ENCODE measurements at regions not wholly inside any gene's neighbourhood (a gene's known extent, or its start where the extent isn't known, plus 50 kb on each side); places are given as distances from the start of the nearest gene placed in this dataset.

GRCh38 chr2:242035858-242036652 is 166.5 kb downstream of the RTP5 start:
- no peak for TF ChIP-seq CTCF (IDR thresholded peaks at IDR 0.05; ENCODE audit: unreplicated experiment)
- no peak for DNase-seq (ENCODE audit: low spot score in 2 of 2, unreplicated experiment in 2 of 2)
- no peaks in the 10 kb centered on the region for H3K4me1 Mint-ChIP-seq

GRCh38 chr2:242036653-242036950 is 167.1 kb downstream of the RTP5 start:
- Mint-ChIP-seq H3K27ac (no peak overlapping the region), H3K9me3 (no peaks in the 10 kb centered on the region), H3K27me3 (ENCODE audit: low read depth) (peaks cover 49% of the 10 kb centered on the region), H3K4me3 (no peak overlapping the region), H3K4me1 (no peaks in the 10 kb centered on the region), H3K36me3 (no peaks in the 10 kb centered on the region)
- DNase-seq (ENCODE audit: low spot score in 2 of 2, unreplicated experiment in 2 of 2), result no peak
- TF ChIP-seq CTCF (IDR thresholded peaks at IDR 0.05; ENCODE audit: unreplicated experiment), result no peak

More at GRCh38 chr2:242035858-242036652, 166.5 kb downstream of the RTP5 start:
- no peak overlapping the region for H3K27ac Mint-ChIP-seq
- H3K9me3 Mint-ChIP-seq, result no peaks in the 10 kb centered on the region
- peaks cover 50% of the 10 kb centered on the region for H3K27me3 Mint-ChIP-seq (ENCODE audit: low read depth)
- no peak overlapping the region for H3K4me3 Mint-ChIP-seq
- no peaks in the 10 kb centered on the region for H3K36me3 Mint-ChIP-seq

GRCh38 chr2:242038166-242038927 is 168.8 kb downstream of the RTP5 start:
- Mint-ChIP-seq H3K9me3 (peaks cover 4% of the 10 kb centered on the region), H3K36me3 (no peaks in the 10 kb centered on the region), H3K27ac (no peak overlapping the region), H3K27me3 (ENCODE audit: low read depth) (peaks cover 44% of the 10 kb centered on the region), H3K4me3 (no peak overlapping the region), H3K4me1 (no peaks in the 10 kb centered on the region)
- no peak for TF ChIP-seq CTCF (IDR thresholded peaks at IDR 0.05; ENCODE audit: unreplicated experiment)
- DNase-seq (ENCODE audit: low spot score in 2 of 2, unreplicated experiment in 2 of 2), result no peak

DNA sequence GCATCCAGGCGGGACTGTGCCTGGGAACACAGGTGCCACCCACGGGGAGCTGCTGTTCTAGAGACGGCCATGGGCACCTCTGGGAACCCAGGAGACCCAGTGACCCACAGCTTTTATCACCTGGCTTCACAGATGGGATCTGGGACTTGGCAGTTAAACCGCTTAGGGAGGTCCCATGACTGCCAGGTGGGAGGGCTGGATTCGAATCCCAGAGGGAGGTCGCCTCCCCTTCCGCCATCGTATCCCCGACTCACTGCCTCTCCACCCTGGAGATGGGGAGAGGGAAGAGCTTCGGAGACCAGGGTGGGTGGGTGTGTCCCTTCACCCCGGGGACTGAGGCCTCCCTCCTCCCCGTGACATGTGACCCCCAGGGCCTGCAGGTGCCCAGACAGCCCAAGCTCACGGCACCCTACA is 169.4 kb downstream of the RTP5 start:
- no peak for TF ChIP-seq CTCF (IDR thresholded peaks at IDR 0.05; ENCODE audit: unreplicated experiment)
- no peaks in the 10 kb centered on the region for H3K36me3 Mint-ChIP-seq
- no peak overlapping the region for H3K4me3 Mint-ChIP-seq
- H3K27ac Mint-ChIP-seq, result no peak overlapping the region
- peaks cover 4% of the 10 kb centered on the region for H3K9me3 Mint-ChIP-seq
- H3K4me1 Mint-ChIP-seq, result peaks cover 3% of the 10 kb centered on the region
- no peak for DNase-seq (ENCODE audit: low spot score in 2 of 2, unreplicated experiment in 2 of 2)
- peaks cover 44% of the 10 kb centered on the region for H3K27me3 Mint-ChIP-seq (ENCODE audit: low read depth)

GRCh38 chr2:242040303-242040655 is 170.8 kb downstream of the RTP5 start:
- no peak for TF ChIP-seq CTCF (IDR thresholded peaks at IDR 0.05; ENCODE audit: unreplicated experiment)
- DNase-seq (ENCODE audit: low spot score in 2 of 2, unreplicated experiment in 2 of 2), result no peak
- H3K4me1 Mint-ChIP-seq, result peaks cover 3% of the 10 kb centered on the region
- no peak overlapping the region for H3K27ac Mint-ChIP-seq
- H3K27me3 Mint-ChIP-seq (ENCODE audit: low read depth), result peaks cover 48% of the 10 kb centered on the region
- no peaks in the 10 kb centered on the region for H3K36me3 Mint-ChIP-seq
- no peak overlapping the region for H3K4me3 Mint-ChIP-seq
- H3K9me3 Mint-ChIP-seq, result peaks cover 4% of the 10 kb centered on the region

All from mesothelial cell of epicardium (in vitro differentiated cells).